Iris pigment epithelial cell (primary cell): ENCODE measurements at regions not wholly inside any gene's neighbourhood (a gene's known extent, or its start where the extent isn't known, plus 50 kb on each side); places are given as distances from the start of the nearest gene placed in this dataset.

ENCODE experiments used
- DNase-seq: peaks from one replicate; pipeline ENCODE4 v3.0.0-alpha.2; 2011; ENCODE audit warnings: low read depth

- DNase-seq, result no peak
These were observed 90.8 kb downstream of the DACT2 start for GRCh38 chr6:168228676-168229367.

GRCh38 chr6:168227840-168228239 lies 91.7 kb downstream of the DACT2 start:
- DNase-seq, result no peak

GRCh38 chr6:168226902-168227318 lies 92.7 kb downstream of the DACT2 start:
- no peak for DNase-seq

GRCh38 chr6:168226061-168226752 lies 93.4 kb downstream of the DACT2 start:
- no peak for DNase-seq

GRCh38 chr6:168225471-168225911 lies 94.1 kb downstream of the DACT2 start:
- no peak for DNase-seq

- no peak for DNase-seq
These were observed 95.8 kb downstream of the DACT2 start for GRCh38 chr6:168223755-168224154.

GRCh38 chr6:168223150-168223549 lies 96.4 kb downstream of the DACT2 start:
- no peak for DNase-seq

GRCh38 chr6:168222115-168223043 lies 97.2 kb downstream of the DACT2 start:
- DNase-seq, result no peak

- no peak for DNase-seq
These were observed 98.0 kb downstream of the DACT2 start for GRCh38 chr6:168221497-168222079.

- DNase-seq, result no peak
These were observed 98.6 kb downstream of the DACT2 start for GRCh38 chr6:168221000-168221399.

- no peak for DNase-seq
These were observed 99.8 kb downstream of the DACT2 start for GRCh38 chr6:168219804-168220203.

GRCh38 chr6:168218785-168219566 lies 100.6 kb downstream of the DACT2 start:
- DNase-seq, result no peak

GRCh38 chr6:168217880-168218537 lies 101.6 kb downstream of the DACT2 start:
- no peak for DNase-seq

- DNase-seq, result no peak
These were observed 102.2 kb downstream of the DACT2 start for GRCh38 chr6:168217216-168217879.

GRCh38 chr6:168216751-168217191 lies 102.8 kb downstream of the DACT2 start:
- no peak for DNase-seq

- no peak for DNase-seq
These were observed 103.5 kb downstream of the DACT2 start for GRCh38 chr6:168216117-168216516.

- DNase-seq, result no peak
These were observed 104.3 kb downstream of the DACT2 start for GRCh38 chr6:168215121-168215808.

- DNase-seq, result no peak
These were observed 104.9 kb downstream of the DACT2 start for GRCh38 chr6:168214586-168215104.

- DNase-seq, result no peak
These were observed 106.5 kb downstream of the DACT2 start for GRCh38 chr6:168213121-168213524.
